ENCODE measurements at regions not wholly inside any gene's neighbourhood (a gene's known extent, or its start where the extent isn't known, plus 50 kb on each side); places are given as distances from the start of the nearest gene placed in this dataset.

DNA sequence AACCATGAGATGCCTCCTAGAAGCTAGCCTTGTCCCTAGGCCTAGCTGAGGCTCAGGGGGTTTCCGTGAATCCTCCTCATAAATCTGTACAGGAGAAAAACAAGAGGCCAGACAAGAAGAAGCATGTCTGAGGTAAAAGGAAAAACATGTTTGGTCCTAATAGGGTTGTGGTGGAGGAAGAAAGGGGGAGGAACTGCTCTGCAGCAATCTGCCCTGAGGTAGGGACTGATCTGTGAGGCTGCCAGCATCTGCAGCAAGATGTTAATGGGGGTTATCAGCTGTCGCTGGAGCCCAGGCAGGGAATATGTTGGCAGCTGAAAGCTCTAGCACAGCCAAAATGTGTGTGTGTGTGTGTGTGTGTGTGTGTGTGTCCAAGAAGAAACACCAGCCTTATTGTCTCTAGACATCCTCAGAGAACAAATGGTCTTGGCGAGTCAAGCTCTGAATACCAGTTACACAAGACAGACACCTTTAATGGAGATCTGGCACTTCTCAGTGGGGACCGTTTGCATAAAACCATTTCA is 218.5 kb downstream of the NUAK1 start:
- DNase-seq (ENCODE audit: low spot score) (no peak), ATAC-seq (ENCODE audit: low FRiP score) (no peak)
- TF ChIP-seq, protein P1, sequence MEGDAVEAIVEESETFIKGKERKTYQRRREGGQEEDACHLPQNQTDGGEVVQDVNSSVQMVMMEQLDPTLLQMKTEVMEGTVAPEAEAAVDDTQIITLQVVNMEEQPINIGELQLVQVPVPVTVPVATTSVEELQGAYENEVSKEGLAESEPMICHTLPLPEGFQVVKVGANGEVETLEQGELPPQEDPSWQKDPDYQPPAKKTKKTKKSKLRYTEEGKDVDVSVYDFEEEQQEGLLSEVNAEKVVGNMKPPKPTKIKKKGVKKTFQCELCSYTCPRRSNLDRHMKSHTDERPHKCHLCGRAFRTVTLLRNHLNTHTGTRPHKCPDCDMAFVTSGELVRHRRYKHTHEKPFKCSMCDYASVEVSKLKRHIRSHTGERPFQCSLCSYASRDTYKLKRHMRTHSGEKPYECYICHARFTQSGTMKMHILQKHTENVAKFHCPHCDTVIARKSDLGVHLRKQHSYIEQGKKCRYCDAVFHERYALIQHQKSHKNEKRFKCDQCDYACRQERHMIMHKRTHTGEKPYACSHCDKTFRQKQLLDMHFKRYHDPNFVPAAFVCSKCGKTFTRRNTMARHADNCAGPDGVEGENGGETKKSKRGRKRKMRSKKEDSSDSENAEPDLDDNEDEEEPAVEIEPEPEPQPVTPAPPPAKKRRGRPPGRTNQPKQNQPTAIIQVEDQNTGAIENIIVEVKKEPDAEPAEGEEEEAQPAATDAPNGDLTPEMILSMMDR (IDR thresholded peaks at IDR 0.05), result no peak

- ATAC-seq (ENCODE audit: low FRiP score), result no peak
- TF ChIP-seq, protein P1 (IDR thresholded peaks at IDR 0.05), result no peak
- DNase-seq (ENCODE audit: low spot score), result no peak
These were observed 217.7 kb downstream of the NUAK1 start for GRCh38 chr12:105921055-105921454.

- TF ChIP-seq, protein P1 (IDR thresholded peaks at IDR 0.05), result no peak
- ATAC-seq (ENCODE audit: low FRiP score), result no peak
- no peak for DNase-seq (ENCODE audit: low spot score)
These were observed 216.7 kb downstream of the NUAK1 start for GRCh38 chr12:105921872-105922669.

- DNase-seq (ENCODE audit: low spot score), result no peak
- TF ChIP-seq, protein P1 (IDR thresholded peaks at IDR 0.05), result no peak
- ATAC-seq (ENCODE audit: low FRiP score), result no peak
These were observed 216.1 kb downstream of the NUAK1 start for GRCh38 chr12:105922670-105923102.

- DNase-seq (ENCODE audit: low spot score) (no peak), ATAC-seq (ENCODE audit: low FRiP score) (no peak)
- TF ChIP-seq, protein P1 (IDR thresholded peaks at IDR 0.05), result no peak
These were observed 214.1 kb downstream of the NUAK1 start for GRCh38 chr12:105924526-105925208.

DNA sequence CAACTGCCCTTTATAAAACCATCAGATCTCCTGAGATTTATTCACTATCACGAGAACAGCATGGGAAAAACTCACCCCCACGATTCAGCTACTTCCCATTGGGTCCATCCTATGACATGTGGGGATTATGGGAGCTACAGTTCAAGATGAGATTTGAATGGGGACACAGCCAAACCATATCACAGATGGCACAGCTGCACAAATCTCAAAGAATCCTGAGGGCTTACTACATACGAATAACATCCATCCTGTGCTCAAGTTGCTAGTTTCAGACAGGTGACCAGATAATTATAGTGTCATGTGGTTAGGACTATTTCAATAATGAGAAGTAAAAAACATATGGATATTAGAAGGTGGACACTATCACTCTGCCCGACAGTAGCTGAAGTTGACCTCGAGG is 211.2 kb downstream of the NUAK1 start:
- DNase-seq (ENCODE audit: low spot score), result no peak
- no peak for ATAC-seq (ENCODE audit: low FRiP score)
- TF ChIP-seq, protein P1 (IDR thresholded peaks at IDR 0.05), result no peak

Data from omental fat pad (tissue), 3 donors.